Epidermal melanocyte (primary cell): ENCODE measurements at regions not wholly inside any gene's neighbourhood (a gene's known extent, or its start where the extent isn't known, plus 50 kb on each side); places are given as distances from the start of the nearest gene placed in this dataset.

Source experiments
- DNase-seq: peaks from one replicate; pipeline ENCODE4 v3.0.0; 2011; ENCODE audit warnings: low spot score; ENCODE audit not compliant: insufficient read length

DNA sequence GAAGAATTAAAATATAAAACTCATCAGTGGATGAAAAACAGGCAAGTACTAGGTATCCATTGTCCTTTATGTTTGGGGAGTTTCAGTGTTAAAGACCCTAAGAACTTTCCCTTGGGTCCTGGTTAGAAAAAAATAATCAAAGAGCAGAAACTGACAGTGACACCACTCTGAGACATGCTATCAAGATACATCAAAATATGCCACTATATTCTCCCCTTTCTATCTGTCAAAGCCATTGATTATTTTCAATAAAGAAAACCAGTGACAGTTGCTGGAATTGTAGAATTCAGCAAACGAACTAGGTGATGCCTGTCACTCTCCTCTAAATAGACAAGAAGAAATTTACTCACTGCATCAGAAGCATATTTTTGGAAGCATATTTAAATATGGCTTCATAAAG lies 496.7 kb upstream of the CFAP20DC start:
- DNase-seq: no peak

DNA sequence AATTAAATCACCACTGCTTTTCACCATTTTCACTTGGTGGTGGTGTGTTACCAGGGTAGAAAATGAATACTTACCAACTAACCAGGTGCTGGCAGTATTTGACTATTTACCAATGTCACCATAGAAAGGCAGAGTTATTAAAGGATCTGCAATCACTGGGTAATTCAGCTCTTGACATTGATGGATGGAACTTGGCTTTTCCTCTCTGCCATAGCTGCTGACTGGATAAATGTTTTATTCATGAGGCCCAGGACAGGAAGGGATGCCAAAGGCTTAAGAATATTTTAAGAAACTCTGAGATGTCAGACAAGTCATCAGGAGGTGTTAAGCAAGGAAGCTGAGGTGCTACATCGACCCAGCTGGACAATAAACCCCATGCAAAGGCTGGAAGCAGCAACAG lies 495.5 kb upstream of the CFAP20DC start:
- DNase-seq: no peak

DNA sequence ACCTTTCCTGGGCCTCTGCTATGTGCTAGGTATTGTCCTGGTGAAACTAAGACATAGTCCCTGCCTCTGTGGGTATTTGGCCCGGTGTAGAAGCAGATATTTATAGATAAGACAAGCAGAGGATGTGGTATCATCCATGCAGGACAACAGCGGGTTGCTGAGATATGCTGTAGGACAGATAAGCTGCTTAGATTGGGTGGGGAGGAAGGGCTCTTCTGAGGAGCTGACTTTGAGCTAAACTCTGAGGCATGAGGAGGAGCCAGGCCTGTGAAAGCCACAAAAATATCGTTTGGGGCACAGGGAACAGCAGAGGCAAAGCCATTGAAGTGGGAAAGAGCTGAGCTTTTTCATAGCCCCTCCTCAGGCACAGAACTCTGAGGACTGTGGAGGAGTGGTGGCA lies 492.5 kb upstream of the CFAP20DC start:
- no peak for DNase-seq

DNA sequence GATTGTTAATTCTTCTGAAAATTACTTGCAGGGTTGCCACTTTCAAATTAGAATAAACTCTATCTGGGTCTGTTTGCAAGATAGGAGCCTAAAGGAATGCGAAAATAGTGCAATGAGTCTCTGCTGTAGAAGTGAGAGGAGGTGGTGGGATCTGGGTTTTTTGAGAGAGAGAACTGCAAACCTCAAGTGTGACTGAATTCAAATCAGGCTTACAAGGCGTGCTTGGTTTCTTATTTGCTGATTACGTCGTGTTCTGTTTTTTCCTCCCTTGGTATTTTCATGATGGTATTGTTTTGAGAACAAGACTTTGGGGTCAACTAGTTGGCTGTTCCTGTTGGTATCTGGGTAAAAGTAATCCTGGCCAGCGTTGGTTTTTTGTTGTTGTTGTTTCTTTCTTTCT lies 490.9 kb upstream of the CFAP20DC start:
- DNase-seq: no peak

DNA sequence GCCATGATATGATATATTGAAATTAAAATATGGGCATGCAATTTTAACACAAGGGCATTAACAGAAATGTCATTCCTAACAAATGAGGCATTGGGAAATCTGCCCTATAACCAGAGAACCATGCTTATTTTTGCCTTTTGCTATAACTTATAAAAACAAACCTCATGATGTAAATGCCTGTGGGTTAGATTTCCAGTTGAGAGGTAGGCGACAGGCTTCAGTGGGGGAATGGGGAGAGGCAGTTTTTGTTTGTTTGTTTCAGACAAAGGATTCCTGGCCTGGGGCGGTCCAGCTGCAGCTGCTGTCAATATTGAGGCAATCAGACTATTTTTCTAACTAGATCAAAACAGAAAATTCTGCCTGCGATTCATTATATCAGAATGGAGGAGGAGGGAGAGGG lies 490.4 kb upstream of the CFAP20DC start:
- DNase-seq: no peak

DNA sequence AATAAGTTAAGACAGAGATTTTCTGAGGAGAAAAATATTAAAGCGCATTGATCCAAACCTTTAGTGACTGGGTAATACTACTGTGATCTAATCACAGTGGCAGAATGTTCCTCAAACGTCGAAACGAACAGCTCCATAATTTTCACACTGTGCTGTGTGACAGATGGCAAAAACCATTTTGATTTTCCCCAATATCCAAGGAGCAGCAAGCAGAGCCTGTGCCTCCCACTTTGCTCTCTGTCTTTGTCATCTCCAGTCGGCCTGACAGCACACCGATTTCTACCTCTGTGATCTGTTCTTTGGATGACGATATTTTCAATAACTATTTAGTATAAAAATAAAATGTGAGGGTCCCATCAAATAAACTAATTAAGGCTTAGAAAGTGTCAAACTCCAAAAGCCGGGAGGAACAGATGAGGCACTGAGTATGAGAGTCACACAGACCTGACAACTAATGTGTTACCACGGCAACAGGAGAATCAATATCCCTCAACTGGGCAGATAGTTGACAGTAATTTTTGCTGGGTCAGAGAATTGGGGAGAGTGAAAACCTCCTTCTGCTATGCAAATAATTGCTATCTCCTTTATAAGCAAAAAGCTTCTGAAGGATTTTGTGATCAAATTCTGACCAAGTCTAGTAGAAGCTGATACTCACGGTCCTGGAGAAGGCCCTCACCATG lies 489.1 kb upstream of the CFAP20DC start:
- DNase-seq: no peak

DNA sequence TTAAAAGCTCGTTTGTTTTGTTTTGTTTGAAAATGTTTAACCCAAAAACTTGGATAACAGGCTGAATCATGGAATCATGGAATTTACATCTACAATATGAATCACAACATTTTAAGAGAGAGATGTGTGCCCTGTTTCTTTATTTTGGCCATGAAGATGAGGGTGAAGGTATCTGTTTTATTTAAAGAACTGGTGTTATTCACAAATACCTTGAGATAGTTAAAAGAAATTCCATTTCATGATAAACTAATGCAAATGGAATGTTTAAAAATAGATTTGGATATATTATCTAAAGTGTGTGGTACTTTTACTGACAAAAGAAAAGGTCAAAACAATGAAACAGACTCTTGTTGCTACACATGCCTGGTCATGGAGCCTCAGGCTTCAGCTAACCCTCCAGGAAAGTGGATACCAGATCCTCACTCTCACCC lies 486.0 kb upstream of the CFAP20DC start:
- no peak for DNase-seq

DNA sequence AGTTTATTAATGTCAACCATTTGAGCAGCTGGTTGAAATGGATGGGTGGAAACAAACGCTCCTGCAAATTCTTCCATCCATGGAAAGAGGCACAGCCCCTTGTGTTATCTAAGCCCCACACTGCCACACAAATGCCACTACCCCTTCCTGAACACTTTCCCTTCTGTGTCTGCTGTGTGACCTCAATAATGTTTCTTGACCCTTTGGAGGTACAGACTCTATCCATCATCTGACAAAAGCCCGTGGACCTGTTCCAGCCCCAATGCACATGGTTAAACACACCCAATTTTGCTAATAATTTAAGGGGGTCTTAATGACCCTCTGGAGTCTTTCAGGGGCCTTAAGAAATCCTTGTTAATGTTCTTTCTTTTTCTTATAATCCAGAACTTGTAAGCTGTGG lies 482.2 kb upstream of the CFAP20DC start:
- DNase-seq: no peak

DNA sequence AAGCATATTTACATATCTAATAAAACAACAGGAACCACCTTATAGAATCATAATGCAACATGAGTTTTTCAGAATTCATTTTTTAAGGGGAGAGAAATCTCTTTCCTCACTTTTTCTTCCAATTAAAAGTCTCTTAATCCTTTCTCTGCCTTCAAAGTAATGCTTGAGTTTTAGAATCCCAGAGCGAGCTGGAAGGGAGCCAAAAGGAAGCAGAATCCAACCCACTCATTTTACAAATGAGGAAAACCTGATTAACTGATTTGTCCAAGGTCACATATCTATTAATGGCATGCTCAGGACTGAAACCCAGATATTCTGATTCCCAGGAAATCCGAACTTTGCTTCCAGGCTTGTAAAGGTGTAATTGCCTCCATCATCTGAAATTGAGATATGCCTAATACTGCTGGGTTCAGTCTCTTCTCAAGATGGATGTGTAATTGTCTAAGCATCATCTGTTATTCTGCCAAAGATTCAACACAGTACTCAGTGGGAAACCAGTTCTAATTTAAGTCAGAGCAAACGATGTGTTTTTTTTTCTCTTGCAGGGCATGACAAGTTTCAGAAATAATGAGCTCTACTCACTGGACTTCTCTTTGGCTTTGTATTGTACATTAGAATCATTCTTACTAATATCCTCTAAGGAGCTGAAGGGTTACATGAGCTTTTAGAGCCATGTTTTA lies 481.4 kb upstream of the CFAP20DC start:
- DNase-seq: no peak

DNA sequence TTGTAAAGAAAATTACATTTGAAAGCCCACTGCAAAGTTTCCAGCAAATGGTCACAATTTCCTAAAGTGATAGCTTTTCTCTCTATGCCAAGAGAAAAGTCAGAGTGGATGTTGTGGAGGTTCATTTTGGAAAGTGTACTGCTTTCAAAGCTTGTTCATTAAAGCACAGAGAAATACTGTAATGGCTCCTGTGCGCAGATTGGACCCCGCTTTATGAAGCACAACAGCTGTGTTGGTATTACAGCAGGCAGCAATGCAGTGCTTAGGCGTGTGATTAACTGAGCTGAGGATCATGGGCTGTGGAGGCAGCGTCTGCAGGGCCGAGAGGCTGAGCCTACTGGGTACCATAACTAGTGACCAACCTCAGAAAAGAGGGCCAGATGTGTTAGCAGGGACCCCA lies 478.4 kb upstream of the CFAP20DC start:
- no peak for DNase-seq

DNA sequence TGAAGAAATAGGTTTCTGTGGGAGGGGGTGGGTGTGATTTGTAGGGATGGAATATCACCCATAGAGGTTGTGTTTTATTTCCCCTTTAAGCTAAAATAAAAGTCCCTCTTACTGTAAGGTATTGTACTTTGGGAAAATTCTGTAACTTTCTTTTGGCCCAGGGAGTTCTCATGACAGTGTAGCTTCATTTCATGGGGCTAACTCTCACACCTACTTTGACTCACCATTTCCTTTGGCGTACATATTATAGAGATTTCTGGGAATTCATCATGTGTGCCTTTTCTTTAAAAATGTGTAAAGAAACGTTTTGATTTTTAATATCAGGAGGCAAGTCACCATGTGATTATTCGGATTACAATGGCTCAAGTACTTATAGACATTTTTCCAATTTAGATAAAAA lies 477.7 kb upstream of the CFAP20DC start:
- DNase-seq: no peak

DNA sequence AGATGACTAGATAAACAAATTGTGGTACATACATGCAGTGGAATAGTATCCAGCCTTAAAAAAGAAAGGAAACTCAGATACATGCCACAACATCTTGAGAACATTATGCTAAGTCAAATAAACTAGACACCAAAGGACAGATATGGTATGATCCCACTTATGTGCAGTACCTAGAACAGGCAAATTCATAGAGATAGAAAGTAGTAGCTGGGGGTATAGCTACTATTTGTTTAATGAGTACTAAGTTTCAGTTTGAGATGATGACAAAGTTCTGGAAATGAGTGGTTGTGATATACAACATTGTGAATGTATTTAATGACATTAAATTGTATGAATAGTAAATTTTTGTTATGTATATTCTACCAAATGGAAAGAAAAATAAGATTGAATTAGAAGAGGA lies 477.2 kb upstream of the CFAP20DC start:
- no peak for DNase-seq

DNA sequence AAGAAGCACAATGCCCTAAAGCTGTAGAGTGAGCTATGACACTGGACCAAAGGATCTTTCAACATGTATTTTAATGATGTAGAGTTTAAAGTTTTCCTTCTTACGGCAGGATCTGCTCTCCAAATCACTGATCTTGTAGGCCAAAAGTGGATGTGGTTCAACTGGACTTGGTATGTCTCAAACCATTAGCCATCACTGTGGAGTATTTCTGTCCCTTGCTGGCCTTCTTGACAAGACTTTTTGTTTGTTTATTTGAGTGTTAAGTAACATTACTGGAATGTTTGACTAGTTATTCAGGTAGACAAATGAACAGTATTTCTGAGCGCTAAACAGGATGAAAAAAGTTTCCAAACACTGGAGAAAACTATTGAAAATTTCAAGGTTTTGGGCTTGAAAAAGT lies 472.7 kb upstream of the CFAP20DC start:
- DNase-seq: no peak

DNA sequence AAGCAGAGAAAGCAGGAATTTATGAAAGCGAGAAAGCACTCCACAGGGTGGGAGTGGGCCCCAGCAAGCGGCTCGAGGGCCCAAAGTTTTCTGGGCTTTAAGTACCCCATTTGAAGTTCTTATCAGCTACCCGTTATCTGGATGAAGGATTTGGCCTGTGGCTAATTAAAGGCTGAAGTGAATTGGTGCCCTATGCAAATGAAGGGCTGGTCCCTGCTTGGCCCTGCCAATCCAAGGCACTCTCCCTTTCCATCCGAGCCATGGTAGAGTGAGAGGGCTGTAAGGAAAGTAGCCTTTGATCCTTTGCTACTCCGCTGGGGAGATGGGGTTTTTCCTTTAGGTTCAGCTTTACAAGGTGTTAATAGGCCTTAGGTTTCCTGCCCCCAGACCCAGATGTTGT lies 469.3 kb upstream of the CFAP20DC start:
- no peak for DNase-seq

DNA sequence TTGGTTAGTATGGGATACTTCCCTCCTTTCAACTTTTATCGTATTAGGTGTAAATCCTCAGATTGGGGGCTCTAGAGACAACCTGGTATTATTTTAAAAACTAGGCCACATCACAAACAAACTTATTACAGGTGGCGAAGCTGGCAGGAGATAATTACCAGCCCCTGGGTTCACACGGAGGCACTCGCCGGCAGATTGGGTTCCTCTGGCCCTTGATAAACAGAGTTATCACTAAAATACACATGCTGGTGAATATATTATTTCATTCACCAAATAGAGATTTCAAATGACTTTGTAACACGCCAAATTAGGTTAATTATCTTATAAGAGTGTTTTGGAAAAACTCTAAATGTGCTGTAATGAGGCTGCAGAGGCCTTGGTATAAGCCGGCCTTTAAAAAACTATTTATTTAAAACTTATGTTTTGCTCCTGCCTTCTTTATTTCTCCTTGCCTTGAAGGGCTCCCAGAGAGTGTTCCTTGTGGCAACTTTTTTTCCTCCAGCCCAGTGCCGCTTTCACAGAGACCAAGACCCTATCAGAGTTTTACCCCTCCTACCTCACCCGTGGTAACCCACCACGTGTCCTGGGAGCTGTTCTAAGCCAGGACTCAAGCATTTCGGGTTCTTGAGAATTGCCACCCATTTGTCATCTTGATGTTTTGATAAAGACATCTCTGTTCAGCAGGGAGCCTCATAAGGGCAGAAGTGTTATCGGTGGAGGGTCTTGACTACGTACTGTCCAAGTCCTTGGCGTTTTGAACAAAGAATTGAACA lies 468.6 kb upstream of the CFAP20DC start:
- DNase-seq: no peak

DNA sequence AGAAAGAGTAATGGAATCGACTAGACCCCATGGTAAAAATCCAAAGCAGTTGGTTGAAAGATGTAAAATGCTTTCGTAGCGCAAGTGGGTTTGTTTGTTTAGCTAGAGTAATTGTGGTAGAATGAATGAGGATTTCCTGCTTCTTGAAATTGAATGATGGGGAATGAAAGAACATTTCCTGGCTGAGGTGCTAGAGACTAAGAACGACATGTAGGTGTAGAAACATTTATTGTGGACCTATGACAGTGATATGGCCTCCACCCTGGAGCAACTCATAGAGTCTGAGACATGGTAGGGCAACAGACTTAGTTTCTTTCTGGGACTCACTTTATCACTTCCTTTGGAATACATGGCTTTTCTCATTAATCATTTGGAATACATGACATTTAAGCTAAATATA lies 467.6 kb upstream of the CFAP20DC start:
- DNase-seq: no peak

DNA sequence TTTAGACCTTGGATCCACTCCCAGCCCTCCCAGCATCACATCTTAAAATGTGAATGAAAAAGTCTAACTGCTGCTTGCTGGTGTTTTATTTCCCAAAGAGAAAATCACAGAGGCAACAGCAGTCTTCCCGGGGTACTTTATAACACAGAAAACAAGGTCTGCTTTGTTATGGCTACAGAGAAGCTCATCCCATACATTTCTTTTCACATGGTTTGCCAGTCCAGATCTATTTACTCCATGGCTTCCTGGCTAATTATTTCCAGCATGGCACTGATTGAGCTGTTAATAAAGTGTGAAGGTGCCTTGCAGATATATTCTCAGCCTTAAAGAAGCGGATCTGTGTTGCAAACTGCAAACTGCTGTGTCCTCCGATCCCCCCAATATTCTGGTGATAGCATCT lies 466.1 kb upstream of the CFAP20DC start:
- DNase-seq: no peak

DNA sequence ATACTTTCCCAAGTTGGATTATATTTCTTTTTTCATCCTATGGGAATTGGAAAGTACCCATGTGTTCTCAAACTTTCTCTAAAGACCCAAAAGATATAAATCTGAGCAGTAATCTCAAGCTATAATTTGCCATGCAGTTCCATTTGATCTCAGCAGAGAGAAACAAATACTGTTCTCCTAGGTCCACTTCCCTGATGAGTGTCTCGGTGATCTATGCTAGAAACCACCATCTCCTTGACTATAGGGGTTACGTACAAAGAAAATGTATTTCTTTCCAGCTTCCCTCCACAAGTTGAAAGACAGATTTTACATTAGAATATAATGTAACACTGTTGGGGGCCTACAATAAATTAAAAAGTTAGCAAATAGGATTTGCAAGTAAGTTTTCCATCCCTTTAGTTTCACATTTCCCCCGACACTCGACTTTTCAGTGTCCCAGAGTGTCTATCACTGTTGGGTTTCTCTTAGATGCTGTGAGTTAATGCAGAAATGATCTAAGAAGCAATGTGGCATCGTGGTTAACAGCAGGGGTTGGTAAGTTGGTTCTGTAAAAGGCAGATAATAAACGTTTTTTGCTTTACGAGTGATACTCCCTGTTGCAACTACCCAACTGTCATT lies 465.1 kb upstream of the CFAP20DC start:
- no peak for DNase-seq

DNA sequence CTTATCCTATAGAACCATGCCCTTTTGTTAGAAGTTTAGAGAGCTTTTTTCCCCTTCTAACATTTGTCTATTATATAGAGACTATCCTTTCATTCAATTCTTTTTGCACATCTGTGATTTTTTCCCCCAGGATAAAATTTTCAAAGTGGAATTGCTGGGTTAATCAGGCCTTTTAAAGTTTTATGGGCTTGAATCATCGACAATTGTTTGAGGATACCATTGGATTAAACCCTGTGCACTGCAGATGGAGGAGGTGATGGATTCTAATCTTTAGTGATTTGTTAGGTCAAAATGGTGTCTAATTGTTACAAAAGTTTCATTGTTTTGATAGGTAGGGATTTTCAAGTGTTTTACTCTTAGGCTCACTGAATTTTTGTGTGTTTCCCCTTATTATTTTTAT lies 463.7 kb upstream of the CFAP20DC start:
- DNase-seq: no peak

DNA sequence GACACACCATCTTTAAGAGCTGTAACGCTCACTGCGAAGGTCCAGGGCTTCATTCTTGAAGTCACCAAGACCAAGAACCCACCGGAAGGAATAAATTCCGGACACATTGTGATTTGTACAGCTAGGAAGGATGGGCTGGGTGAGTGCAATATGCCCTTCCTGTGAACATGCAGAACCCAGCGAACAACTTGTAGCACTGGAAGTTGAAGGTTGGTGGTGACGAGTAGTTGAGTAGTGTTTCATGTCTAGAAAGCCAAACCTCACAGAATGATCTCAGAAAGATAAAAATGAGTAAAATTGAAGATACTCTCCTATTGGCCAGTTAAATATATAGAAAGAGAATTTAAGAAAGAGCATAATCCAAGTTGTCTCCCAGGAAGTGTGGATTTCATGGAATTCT lies 462.2 kb upstream of the CFAP20DC start:
- no peak for DNase-seq

DNA sequence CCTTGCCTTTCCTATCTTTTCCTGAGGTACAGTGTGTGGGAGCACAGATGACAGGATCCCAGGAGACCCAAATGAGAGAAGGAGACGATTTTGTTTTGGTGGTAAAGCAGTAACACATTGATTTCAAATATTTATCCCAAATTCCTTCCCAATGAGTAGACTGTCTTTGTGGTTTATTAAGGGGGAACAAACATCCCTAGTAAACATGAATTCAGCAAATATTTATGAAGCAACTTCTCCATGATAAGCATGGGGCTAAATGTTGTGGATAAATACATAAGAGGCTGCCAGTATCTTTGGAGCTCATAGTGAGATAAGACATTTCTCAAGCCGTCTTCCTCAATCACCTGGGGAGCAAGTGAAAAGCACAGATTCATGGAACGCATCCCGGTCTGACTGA lies 460.8 kb upstream of the CFAP20DC start:
- DNase-seq: no peak

DNA sequence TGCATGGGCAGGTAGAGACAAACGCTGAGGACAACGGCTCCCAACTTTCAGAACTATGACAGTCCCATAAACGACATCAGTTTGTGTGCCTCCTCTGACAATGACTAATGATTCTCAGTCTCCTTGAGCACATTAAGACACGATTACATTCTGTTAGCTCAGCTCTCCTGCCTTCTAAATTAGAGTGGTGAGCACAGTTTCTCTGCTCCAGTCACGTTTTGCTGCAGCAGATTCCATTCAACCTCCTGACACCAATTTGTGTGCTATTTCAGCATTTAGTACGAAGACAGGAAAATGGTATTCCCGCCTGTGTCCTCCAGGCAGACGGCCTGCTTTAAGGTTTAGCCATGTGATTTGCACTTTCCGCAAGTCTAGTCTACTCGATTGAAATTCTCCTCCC lies 458.4 kb upstream of the CFAP20DC start:
- no peak for DNase-seq
